WI38 (cell line): ENCODE measurements at regions not wholly inside any gene's neighbourhood (a gene's known extent, or its start where the extent isn't known, plus 50 kb on each side); places are given as distances from the start of the nearest gene placed in this dataset.

Experiments
- H3K4me3 ChIP-seq: 2 replicates; pipeline ENCODE4 v1.5.1; 2011; ENCODE audit warnings: low read depth, mild to moderate bottlenecking, control low read depth, low read length
- CTCF ChIP-seq: IDR thresholded peaks from 2 replicates; pipeline ENCODE4 v1.5.1; 2012; ENCODE audit warnings: low read depth, mild to moderate bottlenecking, control low read depth, low read length

GRCh38 chr3:127446756-127447155, 143.8 kb downstream of the TPRA1 start:
- no peak for TF ChIP-seq CTCF
- H3K4me3 ChIP-seq = no peak overlapping the region

GRCh38 chr3:127445581-127446343, 144.8 kb downstream of the TPRA1 start:
- H3K4me3 ChIP-seq = no peak overlapping the region
- TF ChIP-seq CTCF = no peak

- H3K4me3 ChIP-seq = no peak overlapping the region
- no peak for TF ChIP-seq CTCF
Observed at GRCh38 chr3:127444761-127445160, 145.8 kb downstream of the TPRA1 start.

- no peak for TF ChIP-seq CTCF
- no peak overlapping the region for H3K4me3 ChIP-seq
Observed at GRCh38 chr3:127443581-127444375, 146.8 kb downstream of the TPRA1 start.

- H3K4me3 ChIP-seq = no peak overlapping the region
- no peak for TF ChIP-seq CTCF
Observed at GRCh38 chr3:127442506-127442905, 148.0 kb downstream of the TPRA1 start.

GRCh38 chr3:127441764-127442163, 148.8 kb downstream of the TPRA1 start:
- TF ChIP-seq CTCF = no peak
- no peak overlapping the region for H3K4me3 ChIP-seq

- no peak overlapping the region for H3K4me3 ChIP-seq
- no peak for TF ChIP-seq CTCF
Observed at GRCh38 chr3:127440384-127440783, 150.1 kb downstream of the TPRA1 start.
